Stimulated activated CD8-positive, alpha-beta memory T cell treated with anti-CD3 and anti-CD28 coated beads, Interleukin-12 subunit alpha, Interleukin-12 subunit beta, amount 100 ng/mL, for 4 hours (primary cell): ENCODE measurements at regions not wholly inside any gene's neighbourhood (a gene's known extent, or its start where the extent isn't known, plus 50 kb on each side); places are given as distances from the start of the nearest gene placed in this dataset.
"Not testable (repeated sequence)": the region's sequence is repeated elsewhere in the genome, so short reads cannot be mapped to it uniquely, and the experiment has no call there.

Source experiments
- DNase-seq: peaks from one replicate; pipeline ENCODE4 v3.0.0-alpha.2; 2020; ENCODE audit warnings: low read depth

GRCh38 chr4:22573198-22573597 is 57.3 kb upstream of the ADGRA3 start:
- no peak for DNase-seq

- DNase-seq: no peak
Observed at GRCh38 chr4:22573641-22574040, 57.8 kb upstream of the ADGRA3 start.

GRCh38 chr4:22574424-22574823 is 58.6 kb upstream of the ADGRA3 start:
- DNase-seq: no peak

GRCh38 chr4:22574880-22575279 is 59.0 kb upstream of the ADGRA3 start:
- no peak for DNase-seq

- no peak for DNase-seq
Observed at GRCh38 chr4:22587253-22587652, 71.4 kb upstream of the ADGRA3 start.

GRCh38 chr4:22593933-22594332 is 78.1 kb upstream of the ADGRA3 start:
- no peak for DNase-seq

GRCh38 chr4:22595684-22596083 is 79.8 kb upstream of the ADGRA3 start:
- no peak for DNase-seq

- DNase-seq: no peak
Observed at GRCh38 chr4:22596409-22596808, 80.5 kb upstream of the ADGRA3 start.

- no peak for DNase-seq
Observed at GRCh38 chr4:22597471-22597870, 81.6 kb upstream of the ADGRA3 start.

- DNase-seq: not testable (repeated sequence)
Observed at GRCh38 chr4:22598113-22599047, 82.5 kb upstream of the ADGRA3 start.

- not testable (repeated sequence) for DNase-seq
Observed at GRCh38 chr4:22599228-22599928, 83.5 kb upstream of the ADGRA3 start.

GRCh38 chr4:22599929-22600432 is 84.1 kb upstream of the ADGRA3 start:
- not testable (repeated sequence) for DNase-seq

- DNase-seq: not testable (repeated sequence)
Observed at GRCh38 chr4:22601638-22602037, 85.8 kb upstream of the ADGRA3 start.

- DNase-seq: peak; percentile 1
Observed at GRCh38 chr4:22607382-22607781, 85.4 kb upstream of the GBA3 start.

- not testable (repeated sequence) for DNase-seq
Observed at GRCh38 chr4:22609951-22610525, 82.7 kb upstream of the GBA3 start.

- no peak for DNase-seq
Observed at GRCh38 chr4:22614114-22614513, 78.6 kb upstream of the GBA3 start.

- DNase-seq: no peak
Observed at GRCh38 chr4:22616516-22616915, 76.2 kb upstream of the GBA3 start.

GRCh38 chr4:22620144-22620543 is 72.6 kb upstream of the GBA3 start:
- not testable (repeated sequence) for DNase-seq

GRCh38 chr4:22621970-22622369 is 70.8 kb upstream of the GBA3 start:
- DNase-seq: not testable (repeated sequence)

GRCh38 chr4:22624002-22624401 is 68.7 kb upstream of the GBA3 start:
- DNase-seq: not testable (repeated sequence)

GRCh38 chr4:22625311-22625710 is 67.4 kb upstream of the GBA3 start:
- no peak for DNase-seq

- DNase-seq: not testable (repeated sequence)
Observed at GRCh38 chr4:22627851-22628250, 64.9 kb upstream of the GBA3 start.
